A673 (cell line): ENCODE measurements at regions not wholly inside any gene's neighbourhood (a gene's known extent, or its start where the extent isn't known, plus 50 kb on each side); places are given as distances from the start of the nearest gene placed in this dataset.

Experiments used
- BruUV-seq: library from RNA; stranded (reverse); fragments of 400-500 nt; replicated peaks from 2 replicates; lab custom pipeline; 2021; lab: Mats Ljungman, UMichigan
- CTCF ChIA-PET: fragments of 300-600 bp; sonication (Branson Sonifier 250); formaldehyde crosslinking; loops from one replicate; lab custom pipeline; 2022; ENCODE audit warnings: antibody characterized with exemption; lab: Charles Lee
- POLR2A ChIA-PET: fragments of 300-600 bp; sonication (Branson Sonifier 250); formaldehyde crosslinking; loops from one replicate; lab custom pipeline; 2022; ENCODE audit warnings: antibody characterized with exemption; ENCODE audit not compliant: low non-redundant PET; lab: Charles Lee
- DNase-seq: peaks from one replicate; pipeline ENCODE4 v3.0.0-alpha.2; 2015; ENCODE audit warnings: low spot score
- H3K27ac ChIP-seq: fragments of 200-600 bp; sonication (generic); 2 replicates; pipeline ENCODE4 v1.5.1; 2016; ENCODE audit warnings: mixed run types, low read depth, mild to moderate bottlenecking, mixed read lengths, antibody characterized with exemption, low read length; ENCODE audit not compliant: poor library complexity, severe bottlenecking
- H3K27me3 ChIP-seq: fragments of 200-600 bp; sonication (generic); replicated peaks from 2 replicates; pipeline ENCODE4 v1.6.1; 2017; ENCODE audit warnings: mixed run types, low read depth, mild to moderate bottlenecking, mixed read lengths, antibody characterized with exemption, low read length; ENCODE audit not compliant: insufficient read depth, poor library complexity
- H3K36me3 ChIP-seq: fragments of 200-600 bp; sonication (generic); 2 replicates; pipeline ENCODE4 v1.6.1; 2016; ENCODE audit warnings: mixed run types, mild to moderate bottlenecking, mixed read lengths, antibody characterized with exemption, low read length; ENCODE audit not compliant: insufficient read depth, poor library complexity, severe bottlenecking
- H3K4me1 ChIP-seq: fragments of 200-600 bp; sonication (generic); 2 replicates; pipeline ENCODE4 v1.6.1; 2017; ENCODE audit warnings: mixed run types, mild to moderate bottlenecking, mixed read lengths, antibody characterized with exemption, low read length; ENCODE audit not compliant: insufficient read depth, poor library complexity, severe bottlenecking
- H3K4me3 ChIP-seq: fragments of 200-600 bp; sonication (generic); 2 replicates; pipeline ENCODE4 v1.5.1; 2016; ENCODE audit warnings: low read depth, mixed run types, mild to moderate bottlenecking, mixed read lengths, low read length; ENCODE audit not compliant: poor library complexity, severe bottlenecking
- H3K9me3 ChIP-seq: fragments of 200-600 bp; sonication (generic); 2 replicates; pipeline ENCODE4 v1.6.1; 2016; ENCODE audit warnings: mixed run types, low read depth, mild to moderate bottlenecking, mixed read lengths, antibody characterized with exemption, low read length; ENCODE audit not compliant: poor library complexity, severe bottlenecking
- EZH2 ChIP-seq: fragments of 200-600 bp; sonication (generic); IDR thresholded peaks from 2 replicates; pipeline ENCODE4 v1.6.1; 2017; ENCODE audit warnings: borderline replicate concordance, low read depth, mild to moderate bottlenecking, mixed read lengths, antibody characterized with exemption, low read length; ENCODE audit not compliant: poor library complexity, severe bottlenecking
- intact Hi-C: fragments of 100-400 bp; cut with micrococcal nuclease; formaldehyde crosslinking; loops from one replicate; pipeline ENCODE4 v1.10.0; 2022; ENCODE audit not compliant: unreplicated experiment
- TF ChIP-seq, protein P1 (sequence below): fragments of 300-800, 200-600 bp; sonication (generic); conservative IDR thresholded peaks from 2 replicates; pipeline ENCODE4 v1.5.1; 2017; ENCODE audit warnings: low read depth, mild to moderate bottlenecking, antibody characterized with exemption, low read length, moderate library complexity, mixed read lengths

DNA sequence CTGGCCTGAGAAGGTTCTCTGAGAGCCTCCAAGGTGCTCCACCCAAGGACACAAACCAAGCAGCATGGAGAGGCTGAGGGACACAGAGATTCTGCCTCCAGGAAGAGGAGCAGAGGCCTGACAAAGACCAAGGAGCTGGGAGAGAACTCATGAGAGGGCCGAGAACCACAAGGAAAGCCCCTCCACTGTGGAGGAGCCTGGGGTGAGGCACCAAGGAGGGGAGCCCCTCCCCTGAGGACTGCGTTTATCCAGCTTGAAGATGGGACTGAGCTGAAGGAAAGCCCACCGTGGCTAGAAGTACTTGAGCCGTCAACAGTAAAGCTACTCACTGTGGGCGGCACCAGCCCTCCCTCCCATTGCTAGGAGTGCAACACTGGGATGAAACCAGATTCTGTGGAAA is 63.1 kb upstream of the MEF2A start:
- H3K36me3 ChIP-seq = no peaks in the 10 kb centered on the region
- H3K27ac ChIP-seq = no peak overlapping the region
- no peak overlapping the region for H3K4me3 ChIP-seq
- no peaks in the 10 kb centered on the region for H3K4me1 ChIP-seq
- H3K9me3 ChIP-seq = no peaks in the 10 kb centered on the region
- ChIA-PET CTCF (no interaction called here), POLR2A (no interaction called here)
- no peak for TF ChIP-seq EZH2
- TF ChIP-seq, protein P1, sequence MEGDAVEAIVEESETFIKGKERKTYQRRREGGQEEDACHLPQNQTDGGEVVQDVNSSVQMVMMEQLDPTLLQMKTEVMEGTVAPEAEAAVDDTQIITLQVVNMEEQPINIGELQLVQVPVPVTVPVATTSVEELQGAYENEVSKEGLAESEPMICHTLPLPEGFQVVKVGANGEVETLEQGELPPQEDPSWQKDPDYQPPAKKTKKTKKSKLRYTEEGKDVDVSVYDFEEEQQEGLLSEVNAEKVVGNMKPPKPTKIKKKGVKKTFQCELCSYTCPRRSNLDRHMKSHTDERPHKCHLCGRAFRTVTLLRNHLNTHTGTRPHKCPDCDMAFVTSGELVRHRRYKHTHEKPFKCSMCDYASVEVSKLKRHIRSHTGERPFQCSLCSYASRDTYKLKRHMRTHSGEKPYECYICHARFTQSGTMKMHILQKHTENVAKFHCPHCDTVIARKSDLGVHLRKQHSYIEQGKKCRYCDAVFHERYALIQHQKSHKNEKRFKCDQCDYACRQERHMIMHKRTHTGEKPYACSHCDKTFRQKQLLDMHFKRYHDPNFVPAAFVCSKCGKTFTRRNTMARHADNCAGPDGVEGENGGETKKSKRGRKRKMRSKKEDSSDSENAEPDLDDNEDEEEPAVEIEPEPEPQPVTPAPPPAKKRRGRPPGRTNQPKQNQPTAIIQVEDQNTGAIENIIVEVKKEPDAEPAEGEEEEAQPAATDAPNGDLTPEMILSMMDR = no peak
- H3K27me3 ChIP-seq = no peaks in the 10 kb centered on the region
- no TSS peak for BruUV-seq
- intact Hi-C loops = no loop called here
- DNase-seq = no peak

DNA sequence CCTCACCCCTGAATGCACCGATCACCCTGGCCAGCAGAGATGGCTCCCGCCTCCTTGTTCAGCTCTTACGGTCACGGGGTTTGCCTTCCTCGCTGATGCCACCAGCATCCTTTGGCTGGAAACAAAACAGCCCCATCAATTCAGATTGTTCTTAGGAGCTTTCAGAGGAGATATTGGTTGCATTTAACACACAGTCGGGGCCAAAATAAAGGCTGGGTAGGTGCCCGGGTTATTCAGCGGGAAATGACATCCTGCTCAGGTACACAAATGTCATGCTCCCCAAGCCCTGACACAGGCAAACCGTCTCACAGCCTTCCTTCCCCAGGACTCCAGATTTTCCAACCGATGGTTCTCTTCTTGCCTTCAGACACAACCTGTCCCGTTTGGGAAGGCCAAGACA is 62.4 kb upstream of the MEF2A start:
- POLR2A ChIA-PET = no interaction called here
- TF ChIP-seq, protein P1 = no peak
- no peak for TF ChIP-seq EZH2
- intact Hi-C loops = no loop called here
- Histone ChIP-seq H3K27ac (no peak overlapping the region), H3K9me3 (no peaks in the 10 kb centered on the region), H3K4me1 (no peaks in the 10 kb centered on the region), H3K4me3 (no peak overlapping the region), H3K36me3 (no peaks in the 10 kb centered on the region), H3K27me3 (no peaks in the 10 kb centered on the region)
- no TSS peak for BruUV-seq
- DNase-seq = no peak
- CTCF ChIA-PET = no interaction called here

DNA sequence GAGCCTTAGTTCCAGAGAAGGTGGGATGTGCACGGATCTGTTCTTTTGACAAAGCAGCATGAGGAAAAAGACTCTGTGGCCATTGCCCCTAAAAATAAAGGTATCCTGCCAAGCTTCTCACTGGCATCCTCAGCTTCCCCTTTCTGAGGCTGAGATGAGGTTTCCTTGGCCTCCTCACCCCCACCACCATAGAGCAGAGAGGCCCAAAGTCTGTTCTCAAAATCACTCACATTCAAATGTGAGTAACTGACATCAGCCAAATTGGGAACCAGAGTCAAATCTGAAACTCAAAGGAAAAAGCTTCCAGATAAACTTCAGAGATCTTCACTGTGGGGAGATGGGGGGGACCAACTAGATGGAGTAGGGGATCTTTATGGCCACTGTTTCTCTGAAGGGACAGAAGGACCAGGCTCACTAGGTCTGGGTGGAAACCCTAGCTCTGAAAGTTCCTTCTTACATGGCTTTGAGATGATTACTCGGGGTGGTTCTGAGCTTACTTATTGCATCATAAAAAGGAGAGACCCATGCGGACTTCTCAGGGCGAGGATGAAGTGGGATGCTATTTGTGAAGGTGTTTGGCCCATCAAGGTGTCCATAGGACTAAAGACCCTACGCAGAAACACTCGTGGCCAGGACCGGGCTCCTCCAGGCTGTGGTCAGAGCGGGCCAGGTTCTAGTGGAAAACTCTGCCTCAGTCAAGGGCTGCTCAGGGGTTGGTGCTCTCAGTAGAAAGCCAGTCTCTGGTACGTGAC is 61.5 kb upstream of the MEF2A start:
- POLR2A ChIA-PET = no interaction called here
- no peak for TF ChIP-seq EZH2
- TF ChIP-seq, protein P1 = no peak
- no TSS peak for BruUV-seq
- Histone ChIP-seq H3K4me1 (no peaks in the 10 kb centered on the region), H3K4me3 (no peak overlapping the region), H3K9me3 (no peaks in the 10 kb centered on the region), H3K27me3 (no peaks in the 10 kb centered on the region), H3K36me3 (no peaks in the 10 kb centered on the region), H3K27ac (no peak overlapping the region)
- intact Hi-C loops = no loop called here
- CTCF ChIA-PET = no interaction called here
- no peak for DNase-seq
